ENCODE measurements at regions not wholly inside any gene's neighbourhood (a gene's known extent, or its start where the extent isn't known, plus 50 kb on each side); places are given as distances from the start of the nearest gene placed in this dataset.

GRCh38 chr4:13088726-13089658 is 395.1 kb downstream of the RAB28 start:
- no peak overlapping the region for H3K9ac ChIP-seq (ENCODE audit: low read depth in 1 of 2, low read length in 2 of 2)
- no peaks in the 10 kb centered on the region for H3K27me3 ChIP-seq (ENCODE audit: control insufficient read depth in 2 of 2, insufficient read depth in 2 of 2, low read length in 2 of 2)
- no peaks in the 10 kb centered on the region for H3K9me3 ChIP-seq (ENCODE audit: control insufficient read depth in 2 of 2, low read length in 2 of 2)
- no peak overlapping the region for H3K4me3 ChIP-seq (ENCODE audit: low read length in 2 of 2)
- no peaks in the 10 kb centered on the region for H3K36me3 ChIP-seq (ENCODE audit: control insufficient read depth in 2 of 2, insufficient read depth in 2 of 2, low read length in 2 of 2)
- H3K27ac ChIP-seq (ENCODE audit: low read depth in 2 of 2, low read length in 2 of 2), result no peak overlapping the region
- no peaks in the 10 kb centered on the region for H3K4me1 ChIP-seq (ENCODE audit: control insufficient read depth in 2 of 2, insufficient read depth in 2 of 2, low read length in 2 of 2)

- Histone ChIP-seq H3K27me3 (ENCODE audit: control insufficient read depth in 2 of 2, insufficient read depth in 2 of 2, low read length in 2 of 2) (no peaks in the 10 kb centered on the region), H3K36me3 (ENCODE audit: control insufficient read depth in 2 of 2, insufficient read depth in 2 of 2, low read length in 2 of 2) (no peaks in the 10 kb centered on the region), H3K4me1 (ENCODE audit: control insufficient read depth in 2 of 2, insufficient read depth in 2 of 2, low read length in 2 of 2) (no peaks in the 10 kb centered on the region), H3K4me3 (ENCODE audit: low read length in 2 of 2) (no peak overlapping the region), H3K9ac (ENCODE audit: low read depth in 1 of 2, low read length in 2 of 2) (no peak overlapping the region), H3K9me3 (ENCODE audit: control insufficient read depth in 2 of 2, low read length in 2 of 2) (peaks cover 0 to under 1% of the 10 kb centered on the region in 2 donors), H3K27ac (ENCODE audit: low read depth in 2 of 2, low read length in 2 of 2) (no peak overlapping the region)
Measured at GRCh38 chr4:13087041-13087440, 397.1 kb downstream of the RAB28 start.

GRCh38 chr4:13084210-13084609 is 399.9 kb downstream of the RAB28 start:
- peaks cover 0 to 2% of the 10 kb centered on the region in 2 donors for H3K9me3 ChIP-seq (ENCODE audit: control insufficient read depth in 2 of 2, low read length in 2 of 2)
- H3K27ac ChIP-seq (ENCODE audit: low read depth in 2 of 2, low read length in 2 of 2), result no peak overlapping the region
- H3K4me1 ChIP-seq (ENCODE audit: control insufficient read depth in 2 of 2, insufficient read depth in 2 of 2, low read length in 2 of 2), result no peaks in the 10 kb centered on the region
- H3K36me3 ChIP-seq (ENCODE audit: control insufficient read depth in 2 of 2, insufficient read depth in 2 of 2, low read length in 2 of 2), result no peaks in the 10 kb centered on the region
- no peak overlapping the region for H3K4me3 ChIP-seq (ENCODE audit: low read length in 2 of 2)
- no peaks in the 10 kb centered on the region for H3K27me3 ChIP-seq (ENCODE audit: control insufficient read depth in 2 of 2, insufficient read depth in 2 of 2, low read length in 2 of 2)
- H3K9ac ChIP-seq (ENCODE audit: low read depth in 1 of 2, low read length in 2 of 2), result no peak overlapping the region

GRCh38 chr4:13081830-13082229 is 402.3 kb downstream of the RAB28 start:
- Histone ChIP-seq H3K36me3 (ENCODE audit: control insufficient read depth in 2 of 2, insufficient read depth in 2 of 2, low read length in 2 of 2) (no peaks in the 10 kb centered on the region), H3K9ac (ENCODE audit: low read depth in 1 of 2, low read length in 2 of 2) (no peak overlapping the region), H3K27ac (ENCODE audit: low read depth in 2 of 2, low read length in 2 of 2) (no peak overlapping the region), H3K4me3 (ENCODE audit: low read length in 2 of 2) (no peak overlapping the region), H3K4me1 (ENCODE audit: control insufficient read depth in 2 of 2, insufficient read depth in 2 of 2, low read length in 2 of 2) (no peaks in the 10 kb centered on the region), H3K9me3 (ENCODE audit: control insufficient read depth in 2 of 2, low read length in 2 of 2) (peaks cover 0 to 2% of the 10 kb centered on the region in 2 donors), H3K27me3 (ENCODE audit: control insufficient read depth in 2 of 2, insufficient read depth in 2 of 2, low read length in 2 of 2) (no peaks in the 10 kb centered on the region)

- no peak overlapping the region for H3K27ac ChIP-seq (ENCODE audit: low read depth in 2 of 2, low read length in 2 of 2)
- no peaks in the 10 kb centered on the region for H3K4me1 ChIP-seq (ENCODE audit: control insufficient read depth in 2 of 2, insufficient read depth in 2 of 2, low read length in 2 of 2)
- no peaks in the 10 kb centered on the region for H3K27me3 ChIP-seq (ENCODE audit: control insufficient read depth in 2 of 2, insufficient read depth in 2 of 2, low read length in 2 of 2)
- no peaks in the 10 kb centered on the region for H3K9me3 ChIP-seq (ENCODE audit: control insufficient read depth in 2 of 2, low read length in 2 of 2)
- no peaks in the 10 kb centered on the region for H3K36me3 ChIP-seq (ENCODE audit: control insufficient read depth in 2 of 2, insufficient read depth in 2 of 2, low read length in 2 of 2)
- H3K9ac ChIP-seq (ENCODE audit: low read depth in 1 of 2, low read length in 2 of 2), result no peak overlapping the region
- no peak overlapping the region for H3K4me3 ChIP-seq (ENCODE audit: low read length in 2 of 2)
Measured at GRCh38 chr4:13067077-13067476, 417.1 kb downstream of the RAB28 start.

- no peaks in the 10 kb centered on the region for H3K9me3 ChIP-seq (ENCODE audit: control insufficient read depth in 2 of 2, low read length in 2 of 2)
- H3K4me3 ChIP-seq (ENCODE audit: low read length in 2 of 2), result no peak overlapping the region
- no peaks in the 10 kb centered on the region for H3K36me3 ChIP-seq (ENCODE audit: control insufficient read depth in 2 of 2, insufficient read depth in 2 of 2, low read length in 2 of 2)
- no peaks in the 10 kb centered on the region for H3K27me3 ChIP-seq (ENCODE audit: control insufficient read depth in 2 of 2, insufficient read depth in 2 of 2, low read length in 2 of 2)
- H3K27ac ChIP-seq (ENCODE audit: low read depth in 2 of 2, low read length in 2 of 2), result no peak overlapping the region
- no peak overlapping the region for H3K9ac ChIP-seq (ENCODE audit: low read depth in 1 of 2, low read length in 2 of 2)
- H3K4me1 ChIP-seq (ENCODE audit: control insufficient read depth in 2 of 2, insufficient read depth in 2 of 2, low read length in 2 of 2), result no peaks in the 10 kb centered on the region
Measured at GRCh38 chr4:13059019-13059418, 425.1 kb downstream of the RAB28 start.

GRCh38 chr4:13056630-13057189 is 427.4 kb downstream of the RAB28 start:
- Histone ChIP-seq H3K4me1 (ENCODE audit: control insufficient read depth in 2 of 2, insufficient read depth in 2 of 2, low read length in 2 of 2) (no peaks in the 10 kb centered on the region), H3K4me3 (ENCODE audit: low read length in 2 of 2) (no peak overlapping the region), H3K27ac (ENCODE audit: low read depth in 2 of 2, low read length in 2 of 2) (no peak overlapping the region)

GRCh38 chr4:13054420-13054970 is 429.6 kb downstream of the RAB28 start:
- Histone ChIP-seq H3K27ac (ENCODE audit: low read depth in 2 of 2, low read length in 2 of 2) (no peak overlapping the region), H3K4me3 (ENCODE audit: low read length in 2 of 2) (no peak overlapping the region), H3K36me3 (ENCODE audit: control insufficient read depth in 2 of 2, insufficient read depth in 2 of 2, low read length in 2 of 2) (no peaks in the 10 kb centered on the region), H3K9ac (ENCODE audit: low read depth in 1 of 2, low read length in 2 of 2) (no peak overlapping the region), H3K4me1 (ENCODE audit: control insufficient read depth in 2 of 2, insufficient read depth in 2 of 2, low read length in 2 of 2) (no peaks in the 10 kb centered on the region), H3K9me3 (ENCODE audit: control insufficient read depth in 2 of 2, low read length in 2 of 2) (no peaks in the 10 kb centered on the region), H3K27me3 (ENCODE audit: control insufficient read depth in 2 of 2, insufficient read depth in 2 of 2, low read length in 2 of 2) (no peaks in the 10 kb centered on the region)

More at GRCh38 chr4:13056630-13057189, 427.4 kb downstream of the RAB28 start:
- H3K9me3 ChIP-seq (ENCODE audit: control insufficient read depth in 2 of 2, low read length in 2 of 2), result no peaks in the 10 kb centered on the region
- H3K36me3 ChIP-seq (ENCODE audit: control insufficient read depth in 2 of 2, insufficient read depth in 2 of 2, low read length in 2 of 2), result no peaks in the 10 kb centered on the region
- H3K27me3 ChIP-seq (ENCODE audit: control insufficient read depth in 2 of 2, insufficient read depth in 2 of 2, low read length in 2 of 2), result no peaks in the 10 kb centered on the region
- no peak overlapping the region for H3K9ac ChIP-seq (ENCODE audit: low read depth in 1 of 2, low read length in 2 of 2)

- H3K4me3 ChIP-seq (ENCODE audit: low read length in 2 of 2), result no peak overlapping the region
- no peaks in the 10 kb centered on the region for H3K4me1 ChIP-seq (ENCODE audit: control insufficient read depth in 2 of 2, insufficient read depth in 2 of 2, low read length in 2 of 2)
- H3K9me3 ChIP-seq (ENCODE audit: control insufficient read depth in 2 of 2, low read length in 2 of 2), result no peaks in the 10 kb centered on the region
- no peaks in the 10 kb centered on the region for H3K36me3 ChIP-seq (ENCODE audit: control insufficient read depth in 2 of 2, insufficient read depth in 2 of 2, low read length in 2 of 2)
- H3K9ac ChIP-seq (ENCODE audit: low read depth in 1 of 2, low read length in 2 of 2), result no peak overlapping the region
- no peak overlapping the region for H3K27ac ChIP-seq (ENCODE audit: low read depth in 2 of 2, low read length in 2 of 2)
- no peaks in the 10 kb centered on the region for H3K27me3 ChIP-seq (ENCODE audit: control insufficient read depth in 2 of 2, insufficient read depth in 2 of 2, low read length in 2 of 2)
Measured at GRCh38 chr4:13047591-13047990, 436.5 kb downstream of the RAB28 start.

- Histone ChIP-seq H3K36me3 (ENCODE audit: control insufficient read depth in 2 of 2, insufficient read depth in 2 of 2, low read length in 2 of 2) (no peaks in the 10 kb centered on the region), H3K4me1 (ENCODE audit: control insufficient read depth in 2 of 2, insufficient read depth in 2 of 2, low read length in 2 of 2) (no peaks in the 10 kb centered on the region), H3K9me3 (ENCODE audit: control insufficient read depth in 2 of 2, low read length in 2 of 2) (no peaks in the 10 kb centered on the region), H3K27me3 (ENCODE audit: control insufficient read depth in 2 of 2, insufficient read depth in 2 of 2, low read length in 2 of 2) (no peaks in the 10 kb centered on the region), H3K9ac (ENCODE audit: low read depth in 1 of 2, low read length in 2 of 2) (no peak overlapping the region), H3K4me3 (ENCODE audit: low read length in 2 of 2) (no peak overlapping the region), H3K27ac (ENCODE audit: low read depth in 2 of 2, low read length in 2 of 2) (no peak overlapping the region)
Measured at GRCh38 chr4:13036841-13037240, 447.3 kb downstream of the RAB28 start.
